ENCODE measurements at regions not wholly inside any gene's neighbourhood (a gene's known extent, or its start where the extent isn't known, plus 50 kb on each side); places are given as distances from the start of the nearest gene placed in this dataset.

GRCh38 chr4:22949161-22949855 lies 256.6 kb downstream of the GBA3 start:
- DNase-seq: no peak
- H3K9me2 ChIP-seq (replicated peaks; ENCODE audit: insufficient read depth, low read length): no peaks in the 10 kb centered on the region
- H3K4me2 ChIP-seq (ENCODE audit: low read depth, low read length): no peak overlapping the region
- H3K79me2 ChIP-seq (ENCODE audit: low read length): no peaks in the 10 kb centered on the region
- no peak overlapping the region for H2AFZ ChIP-seq (ENCODE audit: low read length)
- no peaks in the 10 kb centered on the region for H3K27me3 ChIP-seq (replicated peaks; ENCODE audit: insufficient read depth, low read length)
- TF ChIP-seq EZH2phosphoT487 (IDR thresholded peaks at IDR 0.05; ENCODE audit: low read length): no peak
- no peak for TF ChIP-seq EZH2 (optimal IDR thresholded peaks at IDR 0.05; ENCODE audit: low read depth, low read length)
- no peak for TF ChIP-seq CTCF (IDR thresholded peaks at IDR 0.05; ENCODE audit: low read length)
- no peak overlapping the region for H3K4me3 ChIP-seq (ENCODE audit: low read length)
- no peaks in the 10 kb centered on the region for H3K36me3 ChIP-seq (replicated peaks; ENCODE audit: insufficient read depth, low read length)
- H4K20me1 ChIP-seq (ENCODE audit: insufficient read depth, low read length): no peaks in the 10 kb centered on the region
- H3K9me3 ChIP-seq (replicated peaks; ENCODE audit: insufficient read depth, low read length): no peaks in the 10 kb centered on the region
- H3K9ac ChIP-seq (ENCODE audit: low read length): no peak overlapping the region
- no peaks in the 10 kb centered on the region for H3K4me1 ChIP-seq (ENCODE audit: low read length)
- no peak overlapping the region for H3K27ac ChIP-seq (ENCODE audit: low read length)
- H3F3A ChIP-seq (ENCODE audit: insufficient read depth, low read length): no peaks in the 10 kb centered on the region

GRCh38 chr4:22947851-22948250 lies 255.1 kb downstream of the GBA3 start:
- no peak overlapping the region for H2AFZ ChIP-seq (ENCODE audit: low read length)
- H3K4me1 ChIP-seq (ENCODE audit: low read length): no peaks in the 10 kb centered on the region
- no peak overlapping the region for H3K9ac ChIP-seq (ENCODE audit: low read length)
- H3K4me2 ChIP-seq (ENCODE audit: low read depth, low read length): no peak overlapping the region
- H3K79me2 ChIP-seq (ENCODE audit: low read length): no peaks in the 10 kb centered on the region
- no peaks in the 10 kb centered on the region for H3F3A ChIP-seq (ENCODE audit: insufficient read depth, low read length)
- no peaks in the 10 kb centered on the region for H3K36me3 ChIP-seq (replicated peaks; ENCODE audit: insufficient read depth, low read length)
- DNase-seq: no peak
- no peaks in the 10 kb centered on the region for H4K20me1 ChIP-seq (ENCODE audit: insufficient read depth, low read length)
- H3K9me3 ChIP-seq (replicated peaks; ENCODE audit: insufficient read depth, low read length): no peaks in the 10 kb centered on the region
- no peak overlapping the region for H3K4me3 ChIP-seq (ENCODE audit: low read length)
- H3K27ac ChIP-seq (ENCODE audit: low read length): no peak overlapping the region
- TF ChIP-seq EZH2phosphoT487 (IDR thresholded peaks at IDR 0.05; ENCODE audit: low read length): no peak
- TF ChIP-seq CTCF (IDR thresholded peaks at IDR 0.05; ENCODE audit: low read length): no peak
- no peak for TF ChIP-seq EZH2 (optimal IDR thresholded peaks at IDR 0.05; ENCODE audit: low read depth, low read length)
- no peaks in the 10 kb centered on the region for H3K27me3 ChIP-seq (replicated peaks; ENCODE audit: insufficient read depth, low read length)
- H3K9me2 ChIP-seq (replicated peaks; ENCODE audit: insufficient read depth, low read length): no peaks in the 10 kb centered on the region

GRCh38 chr4:22942920-22943559 lies 250.3 kb downstream of the GBA3 start:
- Histone ChIP-seq H3K4me3 (ENCODE audit: low read length) (no peak overlapping the region), H3K27ac (ENCODE audit: low read length) (no peak overlapping the region), H3K9me3 (replicated peaks; ENCODE audit: insufficient read depth, low read length) (no peaks in the 10 kb centered on the region), H3K36me3 (replicated peaks; ENCODE audit: insufficient read depth, low read length) (no peaks in the 10 kb centered on the region), H3K9me2 (replicated peaks; ENCODE audit: insufficient read depth, low read length) (no peaks in the 10 kb centered on the region), H4K20me1 (ENCODE audit: insufficient read depth, low read length) (no peaks in the 10 kb centered on the region), H3K4me1 (ENCODE audit: low read length) (no peaks in the 10 kb centered on the region), H3K27me3 (replicated peaks; ENCODE audit: insufficient read depth, low read length) (no peaks in the 10 kb centered on the region), H3F3A (ENCODE audit: insufficient read depth, low read length) (no peaks in the 10 kb centered on the region), H2AFZ (ENCODE audit: low read length) (no peak overlapping the region), H3K79me2 (ENCODE audit: low read length) (no peaks in the 10 kb centered on the region), H3K4me2 (ENCODE audit: low read depth, low read length) (no peak overlapping the region), H3K9ac (ENCODE audit: low read length) (no peak overlapping the region)
- TF ChIP-seq CTCF (IDR thresholded peaks at IDR 0.05; ENCODE audit: low read length): no peak
- TF ChIP-seq EZH2phosphoT487 (IDR thresholded peaks at IDR 0.05; ENCODE audit: low read length): no peak
- no peak for TF ChIP-seq EZH2 (optimal IDR thresholded peaks at IDR 0.05; ENCODE audit: low read depth, low read length)
- DNase-seq: no peak
